ENCODE measurements at regions not wholly inside any gene's neighbourhood (a gene's known extent, or its start where the extent isn't known, plus 50 kb on each side); places are given as distances from the start of the nearest gene placed in this dataset.
A peak's percentile ranks its signal among the peaks of the same experiment; 100 is the strongest.

- no peaks in the 10 kb centered on the region for H3K9me3 ChIP-seq (ENCODE audit: low read length)
- no peaks in the 10 kb centered on the region for H4K20me1 ChIP-seq (ENCODE audit: insufficient read depth, low read length)
- TF ChIP-seq ZKSCAN5 (CRISPR knock-in tag; IDR thresholded peaks at IDR 0.05) (no peak), ZNF652 (CRISPR knock-in tag; IDR thresholded peaks at IDR 0.05; ENCODE audit: borderline replicate concordance, low read depth) (peak; percentile 36; the same call in 1 of the 2 replicates)
- H3K27me3 ChIP-seq (ENCODE audit: control insufficient read depth in 1 of 2, insufficient read depth in 2 of 2, low read length in 2 of 2), result no peaks in the 10 kb centered on the region
- BruUV-seq (replicated peaks), result no TSS peak
- no peak overlapping the region for H3K9ac ChIP-seq (ENCODE audit: insufficient read depth, low read depth, low read length)
- H3K79me2 ChIP-seq (ENCODE audit: insufficient read depth, low read length), result no peaks in the 10 kb centered on the region
- no peak overlapping the region for H3K4me2 ChIP-seq (ENCODE audit: low read depth, low read length)
- no peak overlapping the region for H3K4me3 ChIP-seq (replicated peaks in 1 of 3; ENCODE audit: insufficient read depth in 1 of 3, low read depth in 2 of 3, low read length in 3 of 3)
- POLR2A ChIA-PET, result no interaction called here
- CTCF ChIA-PET (ENCODE audit: low intra/inter-chr PET ratio, low total read pairs), result no interaction called here
- DNase-seq (ENCODE audit: low spot score) (no peak), ATAC-seq (no peak), FAIRE-seq (no peak)
- intact Hi-C loops (cut with micrococcal nuclease; ENCODE audit: unreplicated experiment) (no loop called here), in situ Hi-C loops (cut with HindIII; ENCODE audit: extremely low pct_ligation_motif_present, low pct_unique_long_range_greater_than_20kb) (no loop called here)
- no peaks in the 10 kb centered on the region for H3K36me3 ChIP-seq (replicated peaks in 1 of 2; ENCODE audit: control insufficient read depth in 1 of 2, insufficient read depth in 2 of 2, low read length in 2 of 2)
- peaks cover 11% of the 10 kb centered on the region; the same call in 1 of the 2 replicates for H3K4me1 ChIP-seq (ENCODE audit: insufficient read depth, low read length)
- WGBS (ENCODE audit: low lambda C conversion rate), result 66% methylated on average over 7 of the region's 7 CpGs
- H3K27ac ChIP-seq (ENCODE audit: extremely low read length, insufficient read depth, low read length), result no peak overlapping the region
- H2AFZ ChIP-seq (ENCODE audit: low read length), result no peak overlapping the region
These were observed 114.3 kb upstream of the TNS3 start for GRCh38 chr7:47696152-47696710.

GRCh38 chr7:47693216-47693615, 111.3 kb upstream of the TNS3 start:
- intact Hi-C loops (cut with micrococcal nuclease; ENCODE audit: unreplicated experiment), result no loop called here

More at GRCh38 chr7:47693216-47693615, 111.3 kb upstream of the TNS3 start:
- Histone ChIP-seq H3K4me1 (ENCODE audit: insufficient read depth, low read length) (peaks cover 25% of the 10 kb centered on the region), H3K27ac (ENCODE audit: extremely low read length, insufficient read depth, low read length) (no peak overlapping the region), H3K9ac (ENCODE audit: insufficient read depth, low read depth, low read length) (no peak overlapping the region), H3K36me3 (replicated peaks in 1 of 2; ENCODE audit: control insufficient read depth in 1 of 2, insufficient read depth in 2 of 2, low read length in 2 of 2) (no peaks in the 10 kb centered on the region), H3K4me2 (ENCODE audit: low read depth, low read length) (no peak overlapping the region), H4K20me1 (ENCODE audit: insufficient read depth, low read length) (no peaks in the 10 kb centered on the region), H3K79me2 (ENCODE audit: insufficient read depth, low read length) (no peaks in the 10 kb centered on the region), H2AFZ (ENCODE audit: low read length) (no peak overlapping the region), H3K4me3 (replicated peaks in 1 of 3; ENCODE audit: insufficient read depth in 1 of 3, low read depth in 2 of 3, low read length in 3 of 3) (no peak overlapping the region), H3K27me3 (ENCODE audit: control insufficient read depth in 1 of 2, insufficient read depth in 2 of 2, low read length in 2 of 2) (no peaks in the 10 kb centered on the region), H3K9me3 (ENCODE audit: low read length) (no peaks in the 10 kb centered on the region)
- no TSS peak for BruUV-seq (replicated peaks)
- in situ Hi-C loops (cut with HindIII; ENCODE audit: extremely low pct_ligation_motif_present, low pct_unique_long_range_greater_than_20kb), result no loop called here
- WGBS (ENCODE audit: low lambda C conversion rate), result 89% methylated on average over 4 of the region's 4 CpGs
- ChIA-PET CTCF (ENCODE audit: low intra/inter-chr PET ratio, low total read pairs) (no interaction called here), POLR2A (no interaction called here)
- TF ChIP-seq AHDC1 (CRISPR knock-in tag; IDR thresholded peaks at IDR 0.05; ENCODE audit: borderline replicate concordance) (no peak), KDM3A (CRISPR knock-in tag; IDR thresholded peaks at IDR 0.05; ENCODE audit: low read depth) (no peak), ZKSCAN8 (CRISPR knock-in tag; IDR thresholded peaks at IDR 0.05; ENCODE audit: borderline replicate concordance) (no peak)
- ATAC-seq (no peak), DNase-seq (ENCODE audit: low spot score) (no peak), FAIRE-seq (no peak)

Data from HepG2 (cell line).